Muscle layer of colon (tissue), 2 donors: ENCODE measurements at regions not wholly inside any gene's neighbourhood (a gene's known extent, or its start where the extent isn't known, plus 50 kb on each side); places are given as distances from the start of the nearest gene placed in this dataset.

Experiments
- H3K27ac ChIP-seq: one replicate; pipeline ENCODE4 v1.7.0; 2013; ENCODE audit warnings: low read depth, mild to moderate bottlenecking, low read length, moderate library complexity
- H3K27me3 ChIP-seq, 2 donors: one replicate each; pipeline ENCODE4 v1.7.0; 2013; ENCODE audit warnings: low read length in 2 of 2, mild to moderate bottlenecking in 2 of 2; ENCODE audit not compliant: insufficient read depth in 2 of 2, control insufficient read depth in 1 of 2
- H3K36me3 ChIP-seq: one replicate; pipeline ENCODE4 v1.7.0; 2013; ENCODE audit warnings: mild to moderate bottlenecking, low read length; ENCODE audit not compliant: insufficient read depth
- H3K4me1 ChIP-seq: one replicate; pipeline ENCODE4 v1.7.0; 2013; ENCODE audit warnings: mild to moderate bottlenecking, low read length; ENCODE audit not compliant: insufficient read depth
- H3K4me3 ChIP-seq, 2 donors: one replicate each; pipeline ENCODE4 v1.7.0; 2013; ENCODE audit warnings: low read length in 2 of 2, low read depth in 1 of 2, mild to moderate bottlenecking in 1 of 2, moderate library complexity in 1 of 2
- H3K9ac ChIP-seq: one replicate; pipeline ENCODE4 v1.7.0; 2013; ENCODE audit warnings: low read length
- H3K9me3 ChIP-seq: one replicate; pipeline ENCODE4 v1.7.0; 2013; ENCODE audit warnings: mild to moderate bottlenecking, low read length
- donor health status: abdominal sarcoma.
- donor health status: Adenocarcinoma of cecum.

DNA sequence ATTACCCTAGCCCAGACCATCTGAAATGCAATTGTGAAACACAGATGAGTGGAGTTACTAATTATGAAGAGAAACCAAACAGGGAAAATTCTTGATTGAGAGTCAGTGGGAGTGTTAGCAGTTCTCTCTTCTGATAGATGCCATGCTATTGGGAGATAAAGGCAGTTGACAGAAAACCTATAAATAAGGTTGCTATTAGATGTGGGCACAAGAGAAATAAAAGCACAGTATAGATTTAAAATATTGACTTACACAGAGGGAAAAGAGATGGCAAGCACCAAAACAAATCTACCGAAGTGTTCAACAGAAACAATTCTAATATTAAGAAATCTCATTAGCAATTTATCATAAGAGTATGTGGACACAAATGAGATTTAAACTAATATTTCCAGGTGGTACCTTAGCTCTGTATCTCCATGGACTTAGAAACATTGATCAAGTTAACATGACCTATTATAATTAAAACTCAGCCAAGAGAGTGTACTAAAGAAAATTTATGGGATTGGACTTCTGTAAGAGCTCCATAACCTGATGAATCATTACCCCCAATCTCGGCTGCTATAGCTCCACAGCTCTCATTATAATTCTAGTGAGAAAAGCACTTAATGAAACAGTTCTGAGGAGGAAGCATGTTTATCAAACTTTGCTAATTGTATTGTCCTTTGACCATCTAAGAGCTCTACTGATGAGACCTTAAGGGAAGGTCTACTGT lies 665.0 kb upstream of the RIOK2 start:
- Histone ChIP-seq H3K4me1 (no peaks in the 10 kb centered on the region), H3K9me3 (no peaks in the 10 kb centered on the region), H3K36me3 (no peaks in the 10 kb centered on the region), H3K27ac (no peak overlapping the region), H3K27me3 (no peaks in the 10 kb centered on the region), H3K4me3 (no peak overlapping the region), H3K9ac (no peak overlapping the region)

DNA sequence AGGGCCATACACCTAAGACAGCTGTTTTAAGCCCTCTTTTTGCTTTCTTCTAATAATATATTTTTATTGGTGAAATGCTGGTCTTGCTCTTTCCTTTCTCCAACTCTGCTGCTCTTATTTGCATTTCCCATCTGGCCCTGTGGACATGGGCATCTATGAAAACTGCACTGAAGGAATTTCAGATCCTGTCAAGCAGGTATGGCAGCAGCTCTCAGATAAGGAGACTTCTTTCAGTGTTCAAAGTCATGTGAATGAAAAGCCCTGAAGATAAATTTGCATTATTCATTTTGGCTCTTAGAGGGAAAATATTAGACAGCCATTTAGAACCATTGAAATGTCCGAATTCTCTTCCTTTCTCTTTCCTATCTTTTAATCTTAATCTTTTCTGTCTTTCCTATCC lies 668.0 kb upstream of the RIOK2 start:
- H3K9me3 ChIP-seq = no peaks in the 10 kb centered on the region
- H3K9ac ChIP-seq = no peak overlapping the region
- H3K27ac ChIP-seq = no peak overlapping the region
- no peaks in the 10 kb centered on the region for H3K36me3 ChIP-seq
- H3K27me3 ChIP-seq = no peaks in the 10 kb centered on the region
- H3K4me1 ChIP-seq = no peaks in the 10 kb centered on the region
- no peak overlapping the region for H3K4me3 ChIP-seq

DNA sequence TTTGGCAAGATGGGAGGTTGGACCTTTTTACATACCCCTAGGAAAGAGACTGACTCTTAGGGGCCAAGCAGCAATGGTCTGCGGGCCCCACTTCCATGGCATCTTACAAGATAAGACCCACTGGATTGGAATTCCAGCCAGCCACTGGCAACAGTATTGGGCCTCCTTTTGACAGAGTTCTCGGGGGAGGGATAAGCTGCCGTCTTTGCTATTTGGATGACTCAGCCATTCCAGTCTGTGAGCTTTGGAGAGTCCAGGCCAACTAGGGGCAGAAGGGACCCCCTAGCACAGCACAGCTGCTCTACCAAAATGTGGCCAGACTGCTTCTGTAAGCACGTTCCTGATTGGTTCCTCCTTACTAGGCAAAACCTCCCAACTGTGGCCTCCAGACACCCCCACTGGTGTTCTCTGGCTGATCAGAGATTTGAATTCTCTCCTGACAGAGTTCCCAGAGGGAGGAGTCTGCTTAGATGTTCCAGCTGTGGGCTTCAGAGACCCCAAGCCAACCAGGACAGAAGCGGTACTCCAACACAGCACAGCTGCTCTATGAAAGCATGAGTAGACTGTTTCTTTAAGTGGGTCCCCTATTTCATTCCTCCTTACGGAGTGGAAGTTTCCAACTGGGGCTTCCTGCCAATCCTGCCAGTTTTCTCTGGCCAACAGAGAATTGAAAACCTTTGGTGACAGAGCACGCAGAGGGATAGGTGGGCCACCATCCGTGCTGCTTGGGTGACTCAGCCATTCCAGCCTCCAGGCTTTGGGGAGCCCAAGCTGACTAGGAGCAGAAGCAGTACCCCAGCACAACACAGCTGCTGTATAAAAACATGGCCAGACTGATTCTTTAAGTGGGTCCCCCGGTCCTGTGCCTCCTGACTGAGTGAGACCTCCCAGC lies 672.1 kb upstream of the RIOK2 start:
- no peaks in the 10 kb centered on the region for H3K4me1 ChIP-seq
- no peak overlapping the region for H3K9ac ChIP-seq
- H3K27ac ChIP-seq = no peak overlapping the region
- no peaks in the 10 kb centered on the region for H3K36me3 ChIP-seq
- no peaks in the 10 kb centered on the region for H3K27me3 ChIP-seq
- H3K9me3 ChIP-seq = no peaks in the 10 kb centered on the region
- no peak overlapping the region for H3K4me3 ChIP-seq

DNA sequence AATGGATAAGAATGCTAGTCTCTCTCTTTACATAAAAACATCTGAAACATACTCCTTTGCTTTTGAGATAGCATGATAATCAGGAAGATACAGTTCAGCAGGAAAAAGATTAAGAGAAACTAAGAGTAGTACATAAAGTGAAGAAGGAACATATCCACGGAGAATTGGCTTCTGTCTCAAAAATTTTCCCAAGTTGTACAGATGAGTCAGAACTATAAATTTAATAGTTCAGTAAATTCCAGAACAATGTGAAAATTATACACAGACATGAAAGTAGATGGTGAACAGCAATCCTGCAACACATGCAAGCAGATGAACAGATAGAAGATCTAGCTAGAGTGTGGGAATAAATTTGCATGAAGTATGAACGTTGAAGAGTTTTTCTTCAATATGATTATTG lies 691.4 kb upstream of the RIOK2 start:
- H3K9ac ChIP-seq = no peak overlapping the region

DNA sequence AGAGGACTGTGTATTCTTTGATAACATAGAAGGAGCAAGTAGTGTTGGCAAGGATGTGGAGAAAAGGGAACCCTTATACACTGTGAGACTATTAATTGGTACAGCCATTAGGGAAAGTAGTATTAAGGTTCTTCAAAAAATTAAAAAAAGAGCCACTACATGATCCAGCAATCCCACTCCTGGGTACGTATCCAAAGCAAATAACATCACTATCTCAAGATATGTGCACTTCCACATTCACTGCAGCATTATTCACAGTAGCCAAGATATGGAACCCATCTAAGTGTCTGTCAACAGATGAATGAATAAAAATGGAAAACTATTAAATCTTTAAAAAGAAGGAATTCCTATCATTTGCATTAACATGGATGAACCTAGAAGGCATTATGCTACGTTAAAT lies 693.2 kb upstream of the RIOK2 start:
- Histone ChIP-seq H3K27me3 (no peaks in the 10 kb centered on the region), H3K9ac (no peak overlapping the region), H3K9me3 (no peaks in the 10 kb centered on the region), H3K36me3 (no peaks in the 10 kb centered on the region), H3K27ac (no peak overlapping the region), H3K4me1 (no peaks in the 10 kb centered on the region), H3K4me3 (no peak overlapping the region)

More for the DNA sequence above, 691.4 kb upstream of the RIOK2 start:
- Histone ChIP-seq H3K36me3 (no peaks in the 10 kb centered on the region), H3K4me1 (no peaks in the 10 kb centered on the region), H3K27ac (no peak overlapping the region), H3K4me3 (no peak overlapping the region), H3K9me3 (no peaks in the 10 kb centered on the region), H3K27me3 (no peaks in the 10 kb centered on the region)

DNA sequence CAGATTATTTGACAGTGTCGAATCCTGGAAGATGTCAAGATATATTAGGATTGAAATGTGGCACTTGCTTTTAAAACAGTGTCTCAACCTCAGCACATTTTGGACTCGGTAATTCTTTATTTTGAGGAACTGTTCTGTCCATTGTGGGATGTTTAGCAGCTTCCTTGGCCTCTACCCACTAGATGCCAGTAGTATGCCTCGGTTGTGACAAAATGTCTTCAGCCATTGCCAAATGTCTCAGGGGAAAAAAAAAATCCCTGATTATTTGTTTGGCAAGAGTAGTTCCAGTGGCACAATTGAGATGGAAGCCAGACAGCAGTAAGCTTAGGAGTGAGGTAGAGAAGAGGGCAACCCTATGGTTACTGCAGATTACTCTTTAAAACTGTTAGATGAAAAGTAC lies 694.5 kb upstream of the RIOK2 start:
- Histone ChIP-seq H3K9ac (no peak overlapping the region), H3K27ac (no peak overlapping the region), H3K36me3 (no peaks in the 10 kb centered on the region), H3K27me3 (no peaks in the 10 kb centered on the region), H3K9me3 (no peaks in the 10 kb centered on the region), H3K4me3 (no peak overlapping the region), H3K4me1 (no peaks in the 10 kb centered on the region)

DNA sequence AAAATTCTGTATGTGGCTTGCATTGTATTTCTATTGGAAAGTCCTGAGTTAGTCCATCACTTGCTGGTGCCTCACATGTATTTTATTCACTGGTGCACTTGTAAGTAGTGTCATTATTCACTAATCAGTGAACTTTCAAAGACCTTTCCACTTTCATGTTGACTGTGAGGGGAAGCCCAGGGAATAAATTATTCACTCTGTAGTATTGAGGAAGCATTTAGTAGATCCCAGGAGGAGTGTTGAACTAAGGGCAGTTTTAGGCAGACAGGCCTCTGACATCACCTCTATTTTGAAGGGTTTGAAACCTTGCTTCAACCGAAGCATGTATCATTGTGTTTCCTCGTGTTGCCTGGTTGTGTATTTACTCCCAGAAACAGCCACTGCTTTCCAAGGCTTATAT lies 705.4 kb upstream of the RIOK2 start:
- H3K4me1 ChIP-seq = no peaks in the 10 kb centered on the region
- H3K27ac ChIP-seq = no peak overlapping the region
- H3K36me3 ChIP-seq = no peaks in the 10 kb centered on the region
- no peak overlapping the region for H3K9ac ChIP-seq
- H3K9me3 ChIP-seq = no peaks in the 10 kb centered on the region
- H3K4me3 ChIP-seq = no peak overlapping the region
- H3K27me3 ChIP-seq = no peaks in the 10 kb centered on the region

DNA sequence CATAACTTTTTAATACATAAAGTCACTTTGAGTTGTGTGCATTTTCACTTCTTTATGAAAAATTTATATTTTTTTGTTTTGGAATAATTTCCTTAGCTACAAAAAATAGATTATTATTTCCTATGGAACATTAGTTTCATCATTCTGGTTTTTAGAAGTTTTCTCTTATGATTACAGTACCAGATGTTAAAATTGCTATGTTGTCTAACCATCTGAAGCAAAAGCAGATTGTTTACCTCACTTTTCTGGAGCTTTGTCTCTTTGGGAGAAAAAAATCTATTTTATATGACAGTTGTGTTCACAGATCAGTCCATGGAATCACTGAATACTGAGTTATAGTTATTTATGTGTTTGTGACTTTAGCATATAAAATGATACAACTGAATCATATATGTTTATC lies 708.9 kb upstream of the RIOK2 start:
- Histone ChIP-seq H3K36me3 (no peaks in the 10 kb centered on the region), H3K4me3 (no peak overlapping the region), H3K27ac (no peak overlapping the region), H3K4me1 (no peaks in the 10 kb centered on the region), H3K27me3 (no peaks in the 10 kb centered on the region), H3K9ac (no peak overlapping the region), H3K9me3 (no peaks in the 10 kb centered on the region)

DNA sequence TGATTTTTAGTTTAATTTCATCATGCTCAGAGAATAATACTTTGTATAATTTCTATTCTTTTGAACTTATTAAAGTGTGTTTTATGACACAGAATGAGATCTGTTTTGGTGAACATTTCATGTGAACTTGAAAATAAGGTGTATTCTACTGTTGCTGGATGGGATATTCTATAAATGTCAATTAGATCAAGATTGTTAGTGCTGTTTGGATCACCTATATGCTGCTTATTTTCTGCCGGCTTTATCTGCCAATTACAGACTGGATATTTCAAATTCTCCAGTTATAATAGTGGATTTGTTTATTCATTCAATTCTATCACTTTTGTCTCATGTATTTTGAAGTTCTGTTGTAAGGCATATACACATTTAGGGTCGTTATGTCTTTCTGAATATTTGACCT lies 720.7 kb upstream of the RIOK2 start:
- Histone ChIP-seq H3K27ac (no peak overlapping the region), H3K9ac (no peak overlapping the region), H3K9me3 (no peaks in the 10 kb centered on the region), H3K36me3 (no peaks in the 10 kb centered on the region), H3K4me1 (no peaks in the 10 kb centered on the region), H3K4me3 (no peak overlapping the region), H3K27me3 (no peaks in the 10 kb centered on the region)

DNA sequence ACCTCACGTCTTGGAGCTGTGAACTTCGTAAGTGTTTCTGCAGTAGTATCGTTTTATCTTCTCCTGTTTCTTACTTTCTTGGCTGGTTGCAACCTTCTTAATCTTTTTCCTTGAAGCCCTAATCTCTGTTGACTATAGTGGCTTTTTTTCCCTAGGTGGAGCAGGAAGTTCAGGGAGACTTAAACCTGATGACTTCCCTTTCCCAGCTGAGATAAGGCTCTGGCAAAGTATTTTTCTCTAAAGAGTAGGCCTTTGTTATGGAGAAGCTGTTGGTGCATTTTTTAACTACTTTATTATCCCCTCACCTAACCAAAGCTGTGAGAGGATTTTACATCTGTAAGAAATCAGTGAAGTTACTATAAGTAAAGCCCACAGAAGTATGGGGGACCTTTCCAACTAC lies 723.1 kb upstream of the RIOK2 start:
- Histone ChIP-seq H3K4me3 (no peak overlapping the region), H3K27me3 (no peaks in the 10 kb centered on the region), H3K4me1 (no peaks in the 10 kb centered on the region), H3K9me3 (no peaks in the 10 kb centered on the region), H3K36me3 (no peaks in the 10 kb centered on the region), H3K9ac (no peak overlapping the region), H3K27ac (no peak overlapping the region)

DNA sequence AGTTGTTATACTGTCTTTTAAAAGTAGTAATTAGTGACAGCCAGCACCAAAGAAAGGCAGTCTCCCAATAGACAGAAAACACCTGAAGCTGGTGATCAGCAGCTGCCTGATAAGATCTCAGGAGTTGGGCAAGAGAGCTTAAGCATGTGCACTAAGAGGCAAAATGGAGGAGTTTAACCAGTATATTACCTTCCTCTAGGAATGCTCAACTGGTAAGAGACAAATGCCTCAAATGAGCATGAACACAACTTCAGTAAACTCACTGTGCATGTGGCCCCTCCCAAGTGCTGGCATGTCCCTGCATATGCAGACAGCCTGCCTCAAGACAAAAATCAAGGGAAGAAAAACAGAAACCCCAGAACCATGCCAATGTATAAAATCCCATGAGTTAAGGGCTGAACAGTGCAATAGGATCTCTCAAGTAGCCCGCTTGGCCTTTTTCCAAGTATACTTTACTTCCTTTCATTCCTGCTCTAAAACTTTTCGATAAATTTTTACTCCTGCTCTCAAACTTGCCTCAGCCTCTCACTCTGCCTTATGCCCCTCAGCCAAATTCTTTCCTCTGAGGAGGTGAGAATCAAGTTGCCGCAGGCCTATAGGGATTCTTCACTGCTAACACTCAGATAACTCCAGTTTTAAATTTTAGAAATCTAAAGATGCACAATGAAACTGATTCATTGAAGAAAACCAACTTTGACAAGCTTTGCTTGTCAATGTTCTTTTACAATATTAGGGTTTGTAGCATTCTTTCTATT lies 724.8 kb upstream of the RIOK2 start:
- H3K27me3 ChIP-seq = no peaks in the 10 kb centered on the region
- H3K9ac ChIP-seq = no peak overlapping the region
- no peak overlapping the region for H3K27ac ChIP-seq
- H3K9me3 ChIP-seq = no peaks in the 10 kb centered on the region
- H3K4me3 ChIP-seq = no peak overlapping the region
- no peaks in the 10 kb centered on the region for H3K36me3 ChIP-seq
- no peaks in the 10 kb centered on the region for H3K4me1 ChIP-seq
